PC-9 (cell line): ENCODE measurements at regions not wholly inside any gene's neighbourhood (a gene's known extent, or its start where the extent isn't known, plus 50 kb on each side); places are given as distances from the start of the nearest gene placed in this dataset.

Experiments
- EZH2 ChIP-seq: fragments of 200-600 bp; sonication (generic); IDR thresholded peaks from 2 replicates; pipeline ENCODE4 v1.8.0; 2017; ENCODE audit warnings: antibody characterized with exemption, low read depth
- TF ChIP-seq, protein P1 (sequence below): fragments of 200-600 bp; sonication (generic); conservative IDR thresholded peaks from 2 replicates; pipeline ENCODE4 v1.6.1; 2017; ENCODE audit warnings: mixed run types, antibody characterized with exemption, mild to moderate bottlenecking, moderate library complexity

- TF ChIP-seq, protein P1, sequence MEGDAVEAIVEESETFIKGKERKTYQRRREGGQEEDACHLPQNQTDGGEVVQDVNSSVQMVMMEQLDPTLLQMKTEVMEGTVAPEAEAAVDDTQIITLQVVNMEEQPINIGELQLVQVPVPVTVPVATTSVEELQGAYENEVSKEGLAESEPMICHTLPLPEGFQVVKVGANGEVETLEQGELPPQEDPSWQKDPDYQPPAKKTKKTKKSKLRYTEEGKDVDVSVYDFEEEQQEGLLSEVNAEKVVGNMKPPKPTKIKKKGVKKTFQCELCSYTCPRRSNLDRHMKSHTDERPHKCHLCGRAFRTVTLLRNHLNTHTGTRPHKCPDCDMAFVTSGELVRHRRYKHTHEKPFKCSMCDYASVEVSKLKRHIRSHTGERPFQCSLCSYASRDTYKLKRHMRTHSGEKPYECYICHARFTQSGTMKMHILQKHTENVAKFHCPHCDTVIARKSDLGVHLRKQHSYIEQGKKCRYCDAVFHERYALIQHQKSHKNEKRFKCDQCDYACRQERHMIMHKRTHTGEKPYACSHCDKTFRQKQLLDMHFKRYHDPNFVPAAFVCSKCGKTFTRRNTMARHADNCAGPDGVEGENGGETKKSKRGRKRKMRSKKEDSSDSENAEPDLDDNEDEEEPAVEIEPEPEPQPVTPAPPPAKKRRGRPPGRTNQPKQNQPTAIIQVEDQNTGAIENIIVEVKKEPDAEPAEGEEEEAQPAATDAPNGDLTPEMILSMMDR: no peak
- TF ChIP-seq EZH2: no peak
Observed at GRCh38 chr3:18082551-18083272, 340.3 kb upstream of the TBC1D5 start.
